Fibroblast of mammary gland (primary cell): ENCODE measurements at regions not wholly inside any gene's neighbourhood (a gene's known extent, or its start where the extent isn't known, plus 50 kb on each side); places are given as distances from the start of the nearest gene placed in this dataset.

Experiments used
- DNase-seq: peaks from one replicate; pipeline ENCODE4 v3.0.0-alpha.2; 2010; ENCODE audit warnings: low read depth
- H3K4me3 ChIP-seq: 2 replicates; pipeline ENCODE4 v1.5.1; 2011; ENCODE audit warnings: low read depth, mild to moderate bottlenecking, low read length, moderate library complexity; ENCODE audit not compliant: control insufficient read depth
- TF ChIP-seq, protein P1 (sequence below): conservative IDR thresholded peaks from 2 replicates; pipeline ENCODE4 v1.5.1; 2011; ENCODE audit warnings: low read depth, low read length, inconsistent platforms; ENCODE audit not compliant: control insufficient read depth, insufficient read depth

- H3K4me3 ChIP-seq = no peak overlapping the region
- DNase-seq = no peak
- TF ChIP-seq, protein P1, sequence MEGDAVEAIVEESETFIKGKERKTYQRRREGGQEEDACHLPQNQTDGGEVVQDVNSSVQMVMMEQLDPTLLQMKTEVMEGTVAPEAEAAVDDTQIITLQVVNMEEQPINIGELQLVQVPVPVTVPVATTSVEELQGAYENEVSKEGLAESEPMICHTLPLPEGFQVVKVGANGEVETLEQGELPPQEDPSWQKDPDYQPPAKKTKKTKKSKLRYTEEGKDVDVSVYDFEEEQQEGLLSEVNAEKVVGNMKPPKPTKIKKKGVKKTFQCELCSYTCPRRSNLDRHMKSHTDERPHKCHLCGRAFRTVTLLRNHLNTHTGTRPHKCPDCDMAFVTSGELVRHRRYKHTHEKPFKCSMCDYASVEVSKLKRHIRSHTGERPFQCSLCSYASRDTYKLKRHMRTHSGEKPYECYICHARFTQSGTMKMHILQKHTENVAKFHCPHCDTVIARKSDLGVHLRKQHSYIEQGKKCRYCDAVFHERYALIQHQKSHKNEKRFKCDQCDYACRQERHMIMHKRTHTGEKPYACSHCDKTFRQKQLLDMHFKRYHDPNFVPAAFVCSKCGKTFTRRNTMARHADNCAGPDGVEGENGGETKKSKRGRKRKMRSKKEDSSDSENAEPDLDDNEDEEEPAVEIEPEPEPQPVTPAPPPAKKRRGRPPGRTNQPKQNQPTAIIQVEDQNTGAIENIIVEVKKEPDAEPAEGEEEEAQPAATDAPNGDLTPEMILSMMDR = peak; percentile 13
These were observed 93.6 kb upstream of the CFAP20DC start for GRCh38 chr3:59143447-59143846.

- no peak overlapping the region for H3K4me3 ChIP-seq
- TF ChIP-seq, protein P1 = no peak
- no peak for DNase-seq
These were observed 92.7 kb upstream of the CFAP20DC start for GRCh38 chr3:59142556-59142955.

GRCh38 chr3:59138966-59139365 lies 89.1 kb upstream of the CFAP20DC start:
- TF ChIP-seq, protein P1 = no peak
- DNase-seq = no peak
- no peak overlapping the region for H3K4me3 ChIP-seq

DNA sequence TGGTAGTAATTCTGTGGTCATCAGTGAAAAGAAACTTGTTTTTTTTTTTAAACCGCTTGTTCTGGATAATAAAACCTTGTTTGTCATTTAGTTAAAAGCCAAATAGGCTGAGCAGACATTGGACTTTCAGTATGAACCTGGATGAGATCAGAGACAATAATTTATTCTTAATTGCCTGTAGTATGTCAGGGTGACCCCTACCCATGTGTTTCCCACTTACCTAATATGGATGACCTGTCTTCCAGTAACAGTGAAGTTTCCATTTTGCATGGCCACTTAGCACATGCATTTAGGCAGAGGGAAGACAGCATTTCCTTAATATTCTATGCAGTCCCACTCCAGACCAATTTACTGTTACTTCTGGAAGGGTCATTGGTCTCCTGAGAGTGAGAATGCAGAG lies 87.6 kb upstream of the CFAP20DC start:
- H3K4me3 ChIP-seq = no peak overlapping the region
- DNase-seq = no peak
- TF ChIP-seq, protein P1 = no peak

DNA sequence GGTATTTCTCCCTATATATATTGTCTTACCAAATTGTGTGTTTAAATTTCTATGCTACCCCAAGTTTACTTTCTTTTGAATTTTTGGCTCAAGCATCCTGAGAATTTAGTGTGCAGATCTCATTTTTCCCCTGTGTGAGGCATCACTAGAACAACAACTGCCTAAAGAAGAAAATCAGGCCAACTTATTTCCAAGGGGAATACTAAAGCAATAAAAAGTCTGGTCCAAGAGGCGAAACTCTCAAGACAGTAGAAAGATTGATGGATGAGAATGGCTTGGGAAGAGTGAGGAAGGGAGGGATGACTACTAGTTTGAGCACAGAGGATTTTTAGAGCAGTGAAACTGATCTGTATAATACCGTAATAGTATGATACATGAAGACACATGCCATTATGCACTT lies 86.3 kb upstream of the CFAP20DC start:
- no peak overlapping the region for H3K4me3 ChIP-seq
- no peak for DNase-seq
- TF ChIP-seq, protein P1 = no peak

DNA sequence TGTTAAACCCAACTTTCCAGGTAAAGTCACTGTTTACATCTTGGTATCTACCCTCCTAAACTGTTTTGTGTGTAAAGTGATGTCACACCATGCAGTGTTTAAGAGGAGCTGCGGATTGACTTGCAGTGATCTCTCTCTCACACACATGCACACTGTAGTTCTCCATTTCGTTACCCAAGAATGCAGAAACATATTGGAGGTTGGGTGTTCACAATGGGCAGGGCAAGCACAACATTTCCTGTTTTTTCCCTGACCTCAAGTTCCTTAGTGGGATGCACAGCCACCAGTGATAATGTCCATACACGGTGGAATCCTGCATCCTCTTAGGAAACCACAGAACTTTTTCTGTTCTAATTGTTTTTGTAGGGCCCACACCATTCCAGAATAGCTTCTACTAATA lies 85.3 kb upstream of the CFAP20DC start:
- DNase-seq = no peak
- TF ChIP-seq, protein P1 = no peak
- no peak overlapping the region for H3K4me3 ChIP-seq

GRCh38 chr3:59133311-59133710 lies 83.5 kb upstream of the CFAP20DC start:
- peak; percentile 46 for DNase-seq
- no peak overlapping the region for H3K4me3 ChIP-seq
- TF ChIP-seq, protein P1 = no peak
